ENCODE measurements at regions not wholly inside any gene's neighbourhood (a gene's known extent, or its start where the extent isn't known, plus 50 kb on each side); places are given as distances from the start of the nearest gene placed in this dataset.

DNA sequence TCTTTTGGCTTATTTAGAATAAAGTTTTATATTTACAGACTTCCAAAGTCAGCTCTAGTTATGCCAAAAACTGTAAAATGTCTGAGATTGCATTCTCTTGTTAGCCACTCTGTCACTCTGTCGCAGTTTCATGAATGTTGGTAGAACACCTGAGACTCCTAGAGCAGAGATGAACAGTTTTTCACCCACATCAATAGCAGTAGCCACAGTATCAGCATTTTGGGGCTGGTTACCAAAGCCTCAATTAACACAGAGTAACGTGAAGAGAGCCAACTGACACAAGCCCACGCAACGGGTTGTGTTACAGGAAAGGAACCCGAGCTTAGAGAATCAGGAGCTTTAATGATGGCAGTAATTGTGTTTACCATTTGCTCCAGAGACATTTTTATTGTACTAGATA lies 443.0 kb upstream of the SLC39A10 start:
- Histone ChIP-seq H3K36me3 (replicated peaks in 1 of 2; ENCODE audit: control insufficient read depth in 1 of 2, insufficient read depth in 2 of 2, low read length in 2 of 2) (no peaks in the 10 kb centered on the region), H3K4me2 (ENCODE audit: low read depth, low read length) (no peak overlapping the region), H3K4me3 (replicated peaks in 1 of 3; ENCODE audit: insufficient read depth in 1 of 3, low read depth in 2 of 3, low read length in 3 of 3) (no peak overlapping the region), H3K4me1 (ENCODE audit: insufficient read depth, low read length) (no peaks in the 10 kb centered on the region), H4K20me1 (ENCODE audit: insufficient read depth, low read length) (no peaks in the 10 kb centered on the region), H3K79me2 (ENCODE audit: insufficient read depth, low read length) (no peaks in the 10 kb centered on the region), H2AFZ (ENCODE audit: low read length) (no peak overlapping the region), H3K9me3 (ENCODE audit: low read length) (peaks cover 9% of the 10 kb centered on the region), H3K9ac (ENCODE audit: insufficient read depth, low read depth, low read length) (no peak overlapping the region), H3K27me3 (ENCODE audit: control insufficient read depth in 1 of 2, insufficient read depth in 2 of 2, low read length in 2 of 2) (no peaks in the 10 kb centered on the region), H3K27ac (ENCODE audit: extremely low read length, insufficient read depth, low read length) (no peak overlapping the region)
- WGBS (ENCODE audit: low lambda C conversion rate): 10% methylated on average over 5 of the region's 5 CpGs
- no peak for TF ChIP-seq ZBTB42 (CRISPR knock-in tag; IDR thresholded peaks at IDR 0.05)
- DNase-seq (ENCODE audit: low spot score) (no peak), FAIRE-seq (no peak), ATAC-seq (no peak)
- intact Hi-C loops (cut with micrococcal nuclease; ENCODE audit: unreplicated experiment): no loop called here
- CTCF ChIA-PET (ENCODE audit: low intra/inter-chr PET ratio, low total read pairs): no interaction called here
- BruUV-seq (replicated peaks): no TSS peak
- in situ Hi-C loops (cut with HindIII; ENCODE audit: extremely low pct_ligation_motif_present, low pct_unique_long_range_greater_than_20kb): no loop called here
- POLR2A ChIA-PET: no interaction called here

DNA sequence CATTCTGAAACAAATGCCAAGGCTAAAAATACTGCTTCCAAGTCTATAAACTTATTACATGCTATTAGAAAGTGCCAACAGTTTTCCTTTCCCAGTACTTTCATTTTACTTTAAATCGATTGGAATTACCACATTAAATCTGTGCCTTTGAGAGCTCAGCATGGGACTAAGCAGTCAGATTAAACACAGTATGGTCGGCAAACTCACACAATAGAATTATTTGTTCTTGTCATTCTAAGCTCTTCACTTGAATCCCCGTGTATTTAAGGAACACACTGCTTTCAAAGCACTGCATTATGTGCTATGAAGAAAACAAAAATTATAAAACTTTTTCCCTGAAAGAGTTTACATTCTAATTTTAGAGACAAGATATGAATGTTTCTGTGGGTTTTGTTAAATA lies 444.4 kb upstream of the SLC39A10 start:
- Histone ChIP-seq H3K27ac (ENCODE audit: extremely low read length, insufficient read depth, low read length) (no peak overlapping the region), H3K9ac (ENCODE audit: insufficient read depth, low read depth, low read length) (no peak overlapping the region), H3K4me2 (ENCODE audit: low read depth, low read length) (no peak overlapping the region), H3K79me2 (ENCODE audit: insufficient read depth, low read length) (no peaks in the 10 kb centered on the region), H3K9me3 (ENCODE audit: low read length) (peaks cover 14% of the 10 kb centered on the region), H3K4me1 (ENCODE audit: insufficient read depth, low read length) (no peaks in the 10 kb centered on the region), H3K27me3 (ENCODE audit: control insufficient read depth in 1 of 2, insufficient read depth in 2 of 2, low read length in 2 of 2) (no peaks in the 10 kb centered on the region), H3K4me3 (replicated peaks in 1 of 3; ENCODE audit: insufficient read depth in 1 of 3, low read depth in 2 of 3, low read length in 3 of 3) (no peak overlapping the region), H2AFZ (ENCODE audit: low read length) (no peak overlapping the region), H4K20me1 (ENCODE audit: insufficient read depth, low read length) (no peaks in the 10 kb centered on the region), H3K36me3 (replicated peaks in 1 of 2; ENCODE audit: control insufficient read depth in 1 of 2, insufficient read depth in 2 of 2, low read length in 2 of 2) (no peaks in the 10 kb centered on the region)
- WGBS (ENCODE audit: low lambda C conversion rate): under 1% methylated on average over 3 of the region's 3 CpGs
- BruUV-seq (replicated peaks): no TSS peak
- DNase-seq (ENCODE audit: low spot score) (no peak), FAIRE-seq (no peak), ATAC-seq (no peak)
- in situ Hi-C loops (cut with HindIII; ENCODE audit: extremely low pct_ligation_motif_present, low pct_unique_long_range_greater_than_20kb) (no loop called here), intact Hi-C loops (cut with micrococcal nuclease; ENCODE audit: unreplicated experiment) (no loop called here)
- ChIA-PET CTCF (ENCODE audit: low intra/inter-chr PET ratio, low total read pairs) (no interaction called here), POLR2A (no interaction called here)
- TF ChIP-seq BRCA1 (CRISPR knock-in tag; IDR thresholded peaks at IDR 0.05): no peak
- TF ChIP-seq, protein P1, sequence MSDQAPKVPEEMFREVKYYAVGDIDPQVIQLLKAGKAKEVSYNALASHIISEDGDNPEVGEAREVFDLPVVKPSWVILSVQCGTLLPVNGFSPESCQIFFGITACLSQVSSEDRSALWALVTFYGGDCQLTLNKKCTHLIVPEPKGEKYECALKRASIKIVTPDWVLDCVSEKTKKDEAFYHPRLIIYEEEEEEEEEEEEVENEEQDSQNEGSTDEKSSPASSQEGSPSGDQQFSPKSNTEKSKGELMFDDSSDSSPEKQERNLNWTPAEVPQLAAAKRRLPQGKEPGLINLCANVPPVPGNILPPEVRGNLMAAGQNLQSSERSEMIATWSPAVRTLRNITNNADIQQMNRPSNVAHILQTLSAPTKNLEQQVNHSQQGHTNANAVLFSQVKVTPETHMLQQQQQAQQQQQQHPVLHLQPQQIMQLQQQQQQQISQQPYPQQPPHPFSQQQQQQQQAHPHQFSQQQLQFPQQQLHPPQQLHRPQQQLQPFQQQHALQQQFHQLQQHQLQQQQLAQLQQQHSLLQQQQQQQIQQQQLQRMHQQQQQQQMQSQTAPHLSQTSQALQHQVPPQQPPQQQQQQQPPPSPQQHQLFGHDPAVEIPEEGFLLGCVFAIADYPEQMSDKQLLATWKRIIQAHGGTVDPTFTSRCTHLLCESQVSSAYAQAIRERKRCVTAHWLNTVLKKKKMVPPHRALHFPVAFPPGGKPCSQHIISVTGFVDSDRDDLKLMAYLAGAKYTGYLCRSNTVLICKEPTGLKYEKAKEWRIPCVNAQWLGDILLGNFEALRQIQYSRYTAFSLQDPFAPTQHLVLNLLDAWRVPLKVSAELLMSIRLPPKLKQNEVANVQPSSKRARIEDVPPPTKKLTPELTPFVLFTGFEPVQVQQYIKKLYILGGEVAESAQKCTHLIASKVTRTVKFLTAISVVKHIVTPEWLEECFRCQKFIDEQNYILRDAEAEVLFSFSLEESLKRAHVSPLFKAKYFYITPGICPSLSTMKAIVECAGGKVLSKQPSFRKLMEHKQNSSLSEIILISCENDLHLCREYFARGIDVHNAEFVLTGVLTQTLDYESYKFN (CRISPR knock-in tag; conservative IDR thresholded peaks at IDR 0.05): no peak
- no peak for TF ChIP-seq IKZF4 (CRISPR knock-in tag; IDR thresholded peaks at IDR 0.05; ENCODE audit: borderline replicate concordance, low read depth, not compliant biosample characterization)
- no peak for TF ChIP-seq ZFY (CRISPR knock-in tag; IDR thresholded peaks at IDR 0.05)
- TF ChIP-seq, protein P2, sequence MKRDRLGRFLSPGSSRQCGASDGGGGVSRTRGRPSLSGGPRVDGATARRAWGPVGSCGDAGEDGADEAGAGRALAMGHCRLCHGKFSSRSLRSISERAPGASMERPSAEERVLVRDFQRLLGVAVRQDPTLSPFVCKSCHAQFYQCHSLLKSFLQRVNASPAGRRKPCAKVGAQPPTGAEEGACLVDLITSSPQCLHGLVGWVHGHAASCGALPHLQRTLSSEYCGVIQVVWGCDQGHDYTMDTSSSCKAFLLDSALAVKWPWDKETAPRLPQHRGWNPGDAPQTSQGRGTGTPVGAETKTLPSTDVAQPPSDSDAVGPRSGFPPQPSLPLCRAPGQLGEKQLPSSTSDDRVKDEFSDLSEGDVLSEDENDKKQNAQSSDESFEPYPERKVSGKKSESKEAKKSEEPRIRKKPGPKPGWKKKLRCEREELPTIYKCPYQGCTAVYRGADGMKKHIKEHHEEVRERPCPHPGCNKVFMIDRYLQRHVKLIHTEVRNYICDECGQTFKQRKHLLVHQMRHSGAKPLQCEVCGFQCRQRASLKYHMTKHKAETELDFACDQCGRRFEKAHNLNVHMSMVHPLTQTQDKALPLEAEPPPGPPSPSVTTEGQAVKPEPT (CRISPR knock-in tag; IDR thresholded peaks at IDR 0.05; ENCODE audit: low read depth): no peak
- TF ChIP-seq, protein P3, sequence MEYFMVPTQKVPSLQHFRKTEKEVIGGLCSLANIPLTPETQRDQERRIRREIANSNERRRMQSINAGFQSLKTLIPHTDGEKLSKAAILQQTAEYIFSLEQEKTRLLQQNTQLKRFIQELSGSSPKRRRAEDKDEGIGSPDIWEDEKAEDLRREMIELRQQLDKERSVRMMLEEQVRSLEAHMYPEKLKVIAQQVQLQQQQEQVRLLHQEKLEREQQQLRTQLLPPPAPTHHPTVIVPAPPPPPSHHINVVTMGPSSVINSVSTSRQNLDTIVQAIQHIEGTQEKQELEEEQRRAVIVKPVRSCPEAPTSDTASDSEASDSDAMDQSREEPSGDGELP (IDR thresholded peaks at IDR 0.05; ENCODE audit: borderline replicate concordance, low read depth): no peak
- TF ChIP-seq TAF1 (CRISPR knock-in tag; IDR thresholded peaks at IDR 0.05): no peak
- TF ChIP-seq, protein P4, sequence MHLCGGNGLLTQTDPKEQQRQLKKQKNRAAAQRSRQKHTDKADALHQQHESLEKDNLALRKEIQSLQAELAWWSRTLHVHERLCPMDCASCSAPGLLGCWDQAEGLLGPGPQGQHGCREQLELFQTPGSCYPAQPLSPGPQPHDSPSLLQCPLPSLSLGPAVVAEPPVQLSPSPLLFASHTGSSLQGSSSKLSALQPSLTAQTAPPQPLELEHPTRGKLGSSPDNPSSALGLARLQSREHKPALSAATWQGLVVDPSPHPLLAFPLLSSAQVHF (CRISPR knock-in tag; IDR thresholded peaks at IDR 0.05): no peak
- TF ChIP-seq, protein P5, sequence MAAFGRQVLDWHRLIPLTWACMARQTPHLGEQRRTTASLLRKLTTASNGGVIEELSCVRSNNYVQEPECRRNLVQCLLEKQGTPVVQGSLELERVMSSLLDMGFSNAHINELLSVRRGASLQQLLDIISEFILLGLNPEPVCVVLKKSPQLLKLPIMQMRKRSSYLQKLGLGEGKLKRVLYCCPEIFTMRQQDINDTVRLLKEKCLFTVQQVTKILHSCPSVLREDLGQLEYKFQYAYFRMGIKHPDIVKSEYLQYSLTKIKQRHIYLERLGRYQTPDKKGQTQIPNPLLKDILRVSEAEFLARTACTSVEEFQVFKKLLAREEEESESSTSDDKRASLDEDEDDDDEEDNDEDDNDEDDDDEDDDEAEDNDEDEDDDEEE (CRISPR knock-in tag; IDR thresholded peaks at IDR 0.05): no peak
